ENCODE measurements at regions not wholly inside any gene's neighbourhood (a gene's known extent, or its start where the extent isn't known, plus 50 kb on each side); places are given as distances from the start of the nearest gene placed in this dataset.

DNA sequence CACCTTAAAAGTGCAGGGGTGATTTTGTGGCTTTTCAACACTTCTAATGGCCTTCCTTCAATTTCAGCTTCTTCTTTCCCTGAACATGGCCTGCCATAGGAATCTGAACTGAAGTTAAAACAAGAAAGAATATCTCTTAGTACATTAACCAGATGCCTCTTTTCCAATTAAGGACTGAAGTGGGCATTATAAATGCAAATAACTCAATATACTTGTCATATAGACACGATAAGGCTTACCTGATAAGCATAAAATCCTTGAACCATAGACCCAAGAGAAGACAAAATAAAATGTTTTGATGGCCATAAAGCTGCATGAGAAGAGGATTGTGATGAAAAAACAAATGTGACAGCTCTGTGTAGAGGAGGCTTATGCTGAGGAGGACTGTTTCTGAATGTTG is 173.1 kb downstream of the MC4R start:
- ATAC-seq: no peak
- Histone ChIP-seq H3K27me3 (ENCODE audit: control insufficient read depth in 1 of 2, insufficient read depth in 2 of 2, low read length in 2 of 2) (no peaks in the 10 kb centered on the region), H3K4me2 (ENCODE audit: low read depth, low read length) (no peak overlapping the region), H3K27ac (ENCODE audit: extremely low read length, insufficient read depth, low read length) (no peak overlapping the region), H3K9ac (ENCODE audit: insufficient read depth, low read depth, low read length) (no peak overlapping the region), H3K79me2 (ENCODE audit: insufficient read depth, low read length) (no peaks in the 10 kb centered on the region), H4K20me1 (ENCODE audit: insufficient read depth, low read length) (no peaks in the 10 kb centered on the region), H3K9me3 (ENCODE audit: low read length) (no peaks in the 10 kb centered on the region), H2AFZ (ENCODE audit: low read length) (no peak overlapping the region), H3K36me3 (replicated peaks in 1 of 2; ENCODE audit: control insufficient read depth in 1 of 2, insufficient read depth in 2 of 2, low read length in 2 of 2) (no peaks in the 10 kb centered on the region), H3K4me3 (replicated peaks in 1 of 3; ENCODE audit: insufficient read depth in 1 of 3, low read depth in 2 of 3, low read length in 3 of 3) (no peak overlapping the region), H3K4me1 (ENCODE audit: insufficient read depth, low read length) (no peaks in the 10 kb centered on the region)
- POLR2A ChIA-PET: no interaction called here
- WGBS (ENCODE audit: low lambda C conversion rate): 3% methylated on average over 1 of the region's 1 CpG
- in situ Hi-C loops (cut with HindIII; ENCODE audit: extremely low pct_ligation_motif_present, low pct_unique_long_range_greater_than_20kb) (no loop called here), intact Hi-C loops (cut with micrococcal nuclease; ENCODE audit: unreplicated experiment) (no loop called here)
- CTCF ChIA-PET (ENCODE audit: low intra/inter-chr PET ratio, low total read pairs): no interaction called here
- no peak for FAIRE-seq
- DNase-seq (ENCODE audit: low spot score): no peak
- BruUV-seq (replicated peaks): no TSS peak
- TF ChIP-seq DPF2 (CRISPR knock-in tag; IDR thresholded peaks at IDR 0.05; ENCODE audit: borderline replicate concordance, low read depth) (no peak), ZNF10 (CRISPR knock-in tag; IDR thresholded peaks at IDR 0.05; ENCODE audit: borderline replicate concordance, low read depth) (no peak), ZNF780A (CRISPR knock-in tag; IDR thresholded peaks at IDR 0.05) (no peak), SATB2 (CRISPR knock-in tag; IDR thresholded peaks at IDR 0.05) (no peak), SRSF9 (IDR thresholded peaks at IDR 0.05; ENCODE audit: borderline replicate concordance, insufficient read depth, low read depth, low read length, poor library complexity, severe bottlenecking) (no peak), ZNF225 (CRISPR knock-in tag; IDR thresholded peaks at IDR 0.05) (no peak), SMAD3 (CRISPR knock-in tag; IDR thresholded peaks at IDR 0.05) (no peak), ARNT2 (CRISPR knock-in tag; IDR thresholded peaks at IDR 0.05; ENCODE audit: low read depth) (no peak)
- TF ChIP-seq, protein P1, sequence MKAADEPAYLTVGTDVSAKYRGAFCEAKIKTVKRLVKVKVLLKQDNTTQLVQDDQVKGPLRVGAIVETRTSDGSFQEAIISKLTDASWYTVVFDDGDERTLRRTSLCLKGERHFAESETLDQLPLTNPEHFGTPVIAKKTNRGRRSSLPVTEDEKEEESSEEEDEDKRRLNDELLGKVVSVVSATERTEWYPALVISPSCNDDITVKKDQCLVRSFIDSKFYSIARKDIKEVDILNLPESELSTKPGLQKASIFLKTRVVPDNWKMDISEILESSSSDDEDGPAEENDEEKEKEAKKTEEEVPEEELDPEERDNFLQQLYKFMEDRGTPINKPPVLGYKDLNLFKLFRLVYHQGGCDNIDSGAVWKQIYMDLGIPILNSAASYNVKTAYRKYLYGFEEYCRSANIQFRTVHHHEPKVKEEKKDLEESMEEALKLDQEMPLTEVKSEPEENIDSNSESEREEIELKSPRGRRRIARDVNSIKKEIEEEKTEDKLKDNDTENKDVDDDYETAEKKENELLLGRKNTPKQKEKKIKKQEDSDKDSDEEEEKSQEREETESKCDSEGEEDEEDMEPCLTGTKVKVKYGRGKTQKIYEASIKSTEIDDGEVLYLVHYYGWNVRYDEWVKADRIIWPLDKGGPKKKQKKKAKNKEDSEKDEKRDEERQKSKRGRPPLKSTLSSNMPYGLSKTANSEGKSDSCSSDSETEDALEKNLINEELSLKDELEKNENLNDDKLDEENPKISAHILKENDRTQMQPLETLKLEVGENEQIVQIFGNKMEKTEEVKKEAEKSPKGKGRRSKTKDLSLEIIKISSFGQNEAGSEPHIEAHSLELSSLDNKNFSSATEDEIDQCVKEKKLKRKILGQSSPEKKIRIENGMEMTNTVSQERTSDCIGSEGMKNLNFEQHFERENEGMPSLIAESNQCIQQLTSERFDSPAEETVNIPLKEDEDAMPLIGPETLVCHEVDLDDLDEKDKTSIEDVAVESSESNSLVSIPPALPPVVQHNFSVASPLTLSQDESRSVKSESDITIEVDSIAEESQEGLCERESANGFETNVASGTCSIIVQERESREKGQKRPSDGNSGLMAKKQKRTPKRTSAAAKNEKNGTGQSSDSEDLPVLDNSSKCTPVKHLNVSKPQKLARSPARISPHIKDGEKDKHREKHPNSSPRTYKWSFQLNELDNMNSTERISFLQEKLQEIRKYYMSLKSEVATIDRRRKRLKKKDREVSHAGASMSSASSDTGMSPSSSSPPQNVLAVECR (CRISPR knock-in tag; IDR thresholded peaks at IDR 0.05; ENCODE audit: borderline replicate concordance): no peak
- TF ChIP-seq, protein P2, sequence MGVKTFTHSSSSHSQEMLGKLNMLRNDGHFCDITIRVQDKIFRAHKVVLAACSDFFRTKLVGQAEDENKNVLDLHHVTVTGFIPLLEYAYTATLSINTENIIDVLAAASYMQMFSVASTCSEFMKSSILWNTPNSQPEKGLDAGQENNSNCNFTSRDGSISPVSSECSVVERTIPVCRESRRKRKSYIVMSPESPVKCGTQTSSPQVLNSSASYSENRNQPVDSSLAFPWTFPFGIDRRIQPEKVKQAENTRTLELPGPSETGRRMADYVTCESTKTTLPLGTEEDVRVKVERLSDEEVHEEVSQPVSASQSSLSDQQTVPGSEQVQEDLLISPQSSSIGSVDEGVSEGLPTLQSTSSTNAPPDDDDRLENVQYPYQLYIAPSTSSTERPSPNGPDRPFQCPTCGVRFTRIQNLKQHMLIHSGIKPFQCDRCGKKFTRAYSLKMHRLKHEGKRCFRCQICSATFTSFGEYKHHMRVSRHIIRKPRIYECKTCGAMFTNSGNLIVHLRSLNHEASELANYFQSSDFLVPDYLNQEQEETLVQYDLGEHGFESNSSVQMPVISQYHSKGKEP (CRISPR knock-in tag; IDR thresholded peaks at IDR 0.05): no peak
- TF ChIP-seq, protein P3, sequence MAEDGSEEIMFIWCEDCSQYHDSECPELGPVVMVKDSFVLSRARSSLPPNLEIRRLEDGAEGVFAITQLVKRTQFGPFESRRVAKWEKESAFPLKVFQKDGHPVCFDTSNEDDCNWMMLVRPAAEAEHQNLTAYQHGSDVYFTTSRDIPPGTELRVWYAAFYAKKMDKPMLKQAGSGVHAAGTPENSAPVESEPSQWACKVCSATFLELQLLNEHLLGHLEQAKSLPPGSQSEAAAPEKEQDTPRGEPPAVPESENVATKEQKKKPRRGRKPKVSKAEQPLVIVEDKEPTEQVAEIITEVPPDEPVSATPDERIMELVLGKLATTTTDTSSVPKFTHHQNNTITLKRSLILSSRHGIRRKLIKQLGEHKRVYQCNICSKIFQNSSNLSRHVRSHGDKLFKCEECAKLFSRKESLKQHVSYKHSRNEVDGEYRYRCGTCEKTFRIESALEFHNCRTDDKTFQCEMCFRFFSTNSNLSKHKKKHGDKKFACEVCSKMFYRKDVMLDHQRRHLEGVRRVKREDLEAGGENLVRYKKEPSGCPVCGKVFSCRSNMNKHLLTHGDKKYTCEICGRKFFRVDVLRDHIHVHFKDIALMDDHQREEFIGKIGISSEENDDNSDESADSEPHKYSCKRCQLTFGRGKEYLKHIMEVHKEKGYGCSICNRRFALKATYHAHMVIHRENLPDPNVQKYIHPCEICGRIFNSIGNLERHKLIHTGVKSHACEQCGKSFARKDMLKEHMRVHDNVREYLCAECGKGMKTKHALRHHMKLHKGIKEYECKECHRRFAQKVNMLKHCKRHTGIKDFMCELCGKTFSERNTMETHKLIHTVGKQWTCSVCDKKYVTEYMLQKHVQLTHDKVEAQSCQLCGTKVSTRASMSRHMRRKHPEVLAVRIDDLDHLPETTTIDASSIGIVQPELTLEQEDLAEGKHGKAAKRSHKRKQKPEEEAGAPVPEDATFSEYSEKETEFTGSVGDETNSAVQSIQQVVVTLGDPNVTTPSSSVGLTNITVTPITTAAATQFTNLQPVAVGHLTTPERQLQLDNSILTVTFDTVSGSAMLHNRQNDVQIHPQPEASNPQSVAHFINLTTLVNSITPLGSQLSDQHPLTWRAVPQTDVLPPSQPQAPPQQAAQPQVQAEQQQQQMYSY (CRISPR knock-in tag; IDR thresholded peaks at IDR 0.05): no peak
- TF ChIP-seq, protein P4, sequence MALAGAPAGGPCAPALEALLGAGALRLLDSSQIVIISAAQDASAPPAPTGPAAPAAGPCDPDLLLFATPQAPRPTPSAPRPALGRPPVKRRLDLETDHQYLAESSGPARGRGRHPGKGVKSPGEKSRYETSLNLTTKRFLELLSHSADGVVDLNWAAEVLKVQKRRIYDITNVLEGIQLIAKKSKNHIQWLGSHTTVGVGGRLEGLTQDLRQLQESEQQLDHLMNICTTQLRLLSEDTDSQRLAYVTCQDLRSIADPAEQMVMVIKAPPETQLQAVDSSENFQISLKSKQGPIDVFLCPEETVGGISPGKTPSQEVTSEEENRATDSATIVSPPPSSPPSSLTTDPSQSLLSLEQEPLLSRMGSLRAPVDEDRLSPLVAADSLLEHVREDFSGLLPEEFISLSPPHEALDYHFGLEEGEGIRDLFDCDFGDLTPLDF (CRISPR knock-in tag; IDR thresholded peaks at IDR 0.05): no peak
- TF ChIP-seq, protein P5, sequence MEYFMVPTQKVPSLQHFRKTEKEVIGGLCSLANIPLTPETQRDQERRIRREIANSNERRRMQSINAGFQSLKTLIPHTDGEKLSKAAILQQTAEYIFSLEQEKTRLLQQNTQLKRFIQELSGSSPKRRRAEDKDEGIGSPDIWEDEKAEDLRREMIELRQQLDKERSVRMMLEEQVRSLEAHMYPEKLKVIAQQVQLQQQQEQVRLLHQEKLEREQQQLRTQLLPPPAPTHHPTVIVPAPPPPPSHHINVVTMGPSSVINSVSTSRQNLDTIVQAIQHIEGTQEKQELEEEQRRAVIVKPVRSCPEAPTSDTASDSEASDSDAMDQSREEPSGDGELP (IDR thresholded peaks at IDR 0.05; ENCODE audit: borderline replicate concordance, low read depth): no peak
